ENCODE measurements at regions not wholly inside any gene's neighbourhood (a gene's known extent, or its start where the extent isn't known, plus 50 kb on each side); places are given as distances from the start of the nearest gene placed in this dataset.
"Not testable (repeated sequence)": the region's sequence is repeated elsewhere in the genome, so short reads cannot be mapped to it uniquely, and the experiment has no call there.

DNA sequence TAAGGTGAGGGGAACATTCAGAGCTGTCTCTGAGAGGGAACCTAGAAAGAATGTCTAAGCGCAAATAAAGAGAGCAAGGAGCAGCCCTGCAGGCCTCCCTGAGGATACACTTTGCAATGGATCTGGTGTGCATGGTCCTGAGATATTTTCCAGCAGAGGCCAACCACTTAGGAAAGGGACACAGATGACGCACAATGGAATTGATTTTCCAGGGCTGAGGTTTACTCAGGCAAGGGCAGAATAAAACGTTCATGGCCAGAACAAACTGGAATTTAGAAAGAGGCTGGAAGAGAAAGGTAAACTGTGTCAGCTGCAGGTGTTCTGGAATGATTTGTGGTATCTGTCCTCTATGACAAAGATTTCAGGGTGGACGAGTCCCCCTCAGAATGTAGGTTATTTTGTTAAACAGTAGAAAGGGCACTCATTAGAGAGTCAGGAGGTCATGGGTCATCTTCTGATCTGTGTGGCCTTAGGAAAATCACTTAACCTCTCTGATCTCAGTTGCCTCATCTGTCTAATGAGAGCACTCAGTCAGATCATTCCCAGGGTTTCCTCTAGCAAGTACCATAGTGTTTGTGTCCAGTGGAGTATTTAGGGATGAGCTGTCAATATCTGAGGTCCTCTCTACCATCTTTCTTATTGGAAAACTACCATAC is 61.8 kb upstream of the PGBD5 start:
- Mint-ChIP-seq H3K36me3 (ENCODE audit: insufficient read depth, unreplicated experiment) (no peaks in the 10 kb centered on the region), H3K4me3 (ENCODE audit: unreplicated experiment) (no peak overlapping the region), H3K27me3 (ENCODE audit: insufficient read depth, unreplicated experiment) (peaks cover 11% of the 10 kb centered on the region), H3K27ac (ENCODE audit: low read depth, unreplicated experiment) (no peak overlapping the region), H3K9me3 (ENCODE audit: unreplicated experiment) (no peaks in the 10 kb centered on the region), H3K4me1 (ENCODE audit: insufficient read depth, unreplicated experiment) (no peaks in the 10 kb centered on the region)
- CTCF ChIA-PET, result interaction anchor here (0.6 kb wide), 1 partner anchor 302 kb away, joined by 3 read pairs; no protein-coding TSS in a partner anchor
- no peak for DNase-seq (ENCODE audit: unreplicated experiment)
- TF ChIP-seq, protein P1, sequence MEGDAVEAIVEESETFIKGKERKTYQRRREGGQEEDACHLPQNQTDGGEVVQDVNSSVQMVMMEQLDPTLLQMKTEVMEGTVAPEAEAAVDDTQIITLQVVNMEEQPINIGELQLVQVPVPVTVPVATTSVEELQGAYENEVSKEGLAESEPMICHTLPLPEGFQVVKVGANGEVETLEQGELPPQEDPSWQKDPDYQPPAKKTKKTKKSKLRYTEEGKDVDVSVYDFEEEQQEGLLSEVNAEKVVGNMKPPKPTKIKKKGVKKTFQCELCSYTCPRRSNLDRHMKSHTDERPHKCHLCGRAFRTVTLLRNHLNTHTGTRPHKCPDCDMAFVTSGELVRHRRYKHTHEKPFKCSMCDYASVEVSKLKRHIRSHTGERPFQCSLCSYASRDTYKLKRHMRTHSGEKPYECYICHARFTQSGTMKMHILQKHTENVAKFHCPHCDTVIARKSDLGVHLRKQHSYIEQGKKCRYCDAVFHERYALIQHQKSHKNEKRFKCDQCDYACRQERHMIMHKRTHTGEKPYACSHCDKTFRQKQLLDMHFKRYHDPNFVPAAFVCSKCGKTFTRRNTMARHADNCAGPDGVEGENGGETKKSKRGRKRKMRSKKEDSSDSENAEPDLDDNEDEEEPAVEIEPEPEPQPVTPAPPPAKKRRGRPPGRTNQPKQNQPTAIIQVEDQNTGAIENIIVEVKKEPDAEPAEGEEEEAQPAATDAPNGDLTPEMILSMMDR (IDR thresholded peaks at IDR 0.05; ENCODE audit: unreplicated experiment), result no peak
- POLR2A ChIA-PET, result no interaction called here
- intact Hi-C loops (cut with micrococcal nuclease), result no loop called here
- no TSS peak for BruUV-seq (replicated peaks)

DNA sequence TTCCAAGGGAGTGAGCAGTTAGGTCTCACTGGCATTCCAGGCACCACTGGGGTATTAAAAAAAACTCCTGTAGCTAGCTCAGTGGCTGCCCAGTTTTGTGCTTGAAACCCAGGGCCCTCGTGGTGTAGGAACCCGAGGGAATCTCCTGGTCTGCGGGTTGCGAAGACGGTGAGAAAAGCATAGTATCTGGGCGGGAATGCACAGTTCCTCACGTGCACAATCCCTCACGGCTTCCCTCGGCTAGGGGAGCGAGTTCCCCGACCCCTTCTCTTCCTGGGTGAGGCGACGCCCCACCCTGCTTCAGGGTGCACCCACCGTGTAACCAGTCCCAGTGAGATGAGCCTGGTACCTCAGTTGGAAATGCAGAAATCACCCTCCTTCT is 50.5 kb upstream of the PGBD5 start:
- H3K4me3 Mint-ChIP-seq (ENCODE audit: unreplicated experiment), result no peak overlapping the region
- BruUV-seq (replicated peaks), result no TSS peak
- peaks cover 49% of the 10 kb centered on the region for H3K27me3 Mint-ChIP-seq (ENCODE audit: insufficient read depth, unreplicated experiment)
- H3K36me3 Mint-ChIP-seq (ENCODE audit: insufficient read depth, unreplicated experiment), result no peaks in the 10 kb centered on the region
- no peaks in the 10 kb centered on the region for H3K4me1 Mint-ChIP-seq (ENCODE audit: insufficient read depth, unreplicated experiment)
- intact Hi-C loops (cut with micrococcal nuclease), result no loop called here
- DNase-seq (ENCODE audit: unreplicated experiment), result no peak
- CTCF ChIA-PET, result interaction anchor here (1.4 kb wide), 1 partner anchor 86 kb away, joined by 3 read pairs; no protein-coding TSS in a partner anchor
- POLR2A ChIA-PET, result no interaction called here
- H3K27ac Mint-ChIP-seq (ENCODE audit: low read depth, unreplicated experiment), result no peak overlapping the region
- TF ChIP-seq, protein P1 (IDR thresholded peaks at IDR 0.05; ENCODE audit: unreplicated experiment), result no peak
- no peaks in the 10 kb centered on the region for H3K9me3 Mint-ChIP-seq (ENCODE audit: unreplicated experiment)

DNA sequence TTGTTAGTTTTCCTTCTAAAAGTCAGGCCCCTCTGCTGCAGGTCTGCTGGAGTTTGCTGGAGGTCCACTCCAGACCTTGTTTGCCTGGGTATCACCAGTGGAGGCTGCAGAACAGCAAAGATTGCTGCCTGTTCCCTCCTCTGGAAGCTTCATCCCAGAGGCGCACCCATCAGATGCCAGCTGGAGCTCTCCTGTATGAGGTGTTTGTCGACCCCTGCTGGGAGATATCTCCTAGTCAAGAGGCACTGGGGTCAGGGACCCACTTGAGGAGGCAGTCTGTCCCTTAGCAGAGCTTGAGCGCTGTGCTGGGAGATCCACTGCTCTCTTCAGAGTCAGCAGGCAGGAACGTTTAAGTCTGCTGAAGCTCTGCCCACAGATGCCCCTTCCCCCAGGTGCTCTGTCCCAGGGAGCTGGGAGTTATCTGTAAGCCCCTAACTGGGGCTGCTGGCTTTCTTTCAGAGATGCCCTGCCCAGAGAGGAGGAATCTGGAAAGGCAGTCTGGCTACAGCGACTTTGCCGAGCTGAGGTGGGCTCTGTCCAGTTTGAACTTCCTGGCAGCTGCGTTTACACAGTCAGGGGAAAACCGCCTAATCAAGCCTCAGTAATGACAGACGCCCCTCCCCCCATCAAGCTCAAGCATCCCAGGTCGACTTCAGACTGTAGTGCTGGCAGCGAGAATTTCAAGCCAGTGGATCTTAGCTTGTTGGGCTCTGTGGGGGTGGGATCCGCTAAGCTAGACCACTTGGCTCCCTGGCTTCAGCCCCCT is 49.9 kb upstream of the PGBD5 start:
- ChIA-PET CTCF (interaction anchor here (0.6 to 2.1 kb wide), 5 partner anchors 10 to 169 kb away, joined by 3 to 9 read pairs (median 3); no protein-coding TSS in a partner anchor), POLR2A (interaction anchor here (1.0 to 1.6 kb wide), 2 partner anchors 9 to 17 kb away, joined by 3 to 6 read pairs; no protein-coding TSS in a partner anchor)
- H3K4me3 Mint-ChIP-seq (ENCODE audit: unreplicated experiment); intact Hi-C loops (cut with micrococcal nuclease); BruUV-seq (replicated peaks); H3K36me3 Mint-ChIP-seq (ENCODE audit: insufficient read depth, unreplicated experiment); H3K4me1 Mint-ChIP-seq (ENCODE audit: insufficient read depth, unreplicated experiment); H3K27ac Mint-ChIP-seq (ENCODE audit: low read depth, unreplicated experiment); H3K9me3 Mint-ChIP-seq (ENCODE audit: unreplicated experiment): not testable (repeated sequence)
- H3K27me3 Mint-ChIP-seq (ENCODE audit: insufficient read depth, unreplicated experiment), result peaks cover 49% of the 10 kb centered on the region
- peak; percentile 54 for DNase-seq (ENCODE audit: unreplicated experiment)

Data from MCF 10A (cell line).